K562 (cell line): ENCODE measurements at regions not wholly inside any gene's neighbourhood (a gene's known extent, or its start where the extent isn't known, plus 50 kb on each side); places are given as distances from the start of the nearest gene placed in this dataset.

Source experiments
- CBX2 ChIP-seq: fragments of 200-600 bp; sonication (generic); IDR thresholded peaks from one replicate; pipeline ENCODE4 v1.6.1; 2012; ENCODE audit warnings: mild to moderate bottlenecking, low read length, inconsistent platforms; ENCODE audit not compliant: insufficient read depth, poor library complexity, severe bottlenecking
- IRF1 ChIP-seq: sonication (generic); formaldehyde crosslinking; IDR thresholded peaks from 2 replicates; pipeline ENCODE4 v1.8.0; 2022; ENCODE audit warnings: missing genetic modification reagents, mild to moderate bottlenecking, borderline replicate concordance
- MGA ChIP-seq: fragments of 450-650 bp; IDR thresholded peaks from 2 replicates; pipeline ENCODE4 v1.6.1; 2016; ENCODE audit warnings: mild to moderate bottlenecking, moderate library complexity
- MYNN ChIP-seq, 2 experiments: sonication (generic); formaldehyde crosslinking in 1 of 2; IDR thresholded peaks; 2 replicates each; pipeline versions ENCODE4 v1.5.0 to v1.6.1; 2016 to 2020; ENCODE audit warnings: antibody characterized with exemption in 1 of 2, missing genetic modification reagents in 1 of 2
- RBM15 ChIP-seq: fragments of 200-400 bp; formaldehyde crosslinking; IDR thresholded peaks from 2 replicates; pipeline ENCODE4 v1.6.1; 2018; ENCODE audit warnings: mild to moderate bottlenecking, low read length, moderate library complexity; ENCODE audit not compliant: insufficient read depth

GRCh38 chr1:185495898-185496297 is 178.9 kb upstream of the IVNS1ABP start (continued):
- TF ChIP-seq IRF1 (CRISPR knock-in tag): no peak
- no peak for TF ChIP-seq MGA
- no peak for TF ChIP-seq MYNN (IDR thresholded peaks at IDR 0.05)
- no peak for TF ChIP-seq MYNN (CRISPR knock-in tag; IDR thresholded peaks at IDR 0.05)
- TF ChIP-seq RBM15: no peak
- TF ChIP-seq CBX2: no peak
